Parathyroid adenoma (tissue), 2 donors: ENCODE measurements at regions not wholly inside any gene's neighbourhood (a gene's known extent, or its start where the extent isn't known, plus 50 kb on each side); places are given as distances from the start of the nearest gene placed in this dataset.

Experiments used
- H2AFZ ChIP-seq: fragments of 300-600 bp; sonication (generic); one replicate; pipeline ENCODE4 v1.7.0; 2017; ENCODE audit warnings: antibody characterized with exemption, mild to moderate bottlenecking
- H3K27ac ChIP-seq: fragments of 300-600 bp; sonication (generic); one replicate; pipeline ENCODE4 v1.7.0; 2017
- H3K27me3 ChIP-seq: fragments of 300-600 bp; sonication (generic); one replicate; pipeline ENCODE4 v1.7.0; 2017; ENCODE audit warnings: low read length; ENCODE audit not compliant: control insufficient read depth, insufficient read depth
- H3K36me3 ChIP-seq: fragments of 300-600 bp; sonication (generic); one replicate; pipeline ENCODE4 v1.7.0; 2017; ENCODE audit warnings: low read length; ENCODE audit not compliant: control insufficient read depth, insufficient read depth
- H3K4me1 ChIP-seq: fragments of 300-600 bp; sonication (generic); one replicate; pipeline ENCODE4 v1.7.0; 2017; ENCODE audit warnings: control low read depth
- H3K4me2 ChIP-seq: fragments of 300-600 bp; sonication (generic); one replicate; pipeline ENCODE4 v1.7.0; 2017; ENCODE audit warnings: low read length
- H3K4me3 ChIP-seq: fragments of 300-600 bp; sonication (generic); one replicate; pipeline ENCODE4 v1.7.0; 2017; ENCODE audit warnings: low read depth, low read length
- H3K79me2 ChIP-seq: fragments of 300-600 bp; sonication (generic); one replicate; pipeline ENCODE4 v1.7.0; 2017; ENCODE audit warnings: control low read depth
- H3K9ac ChIP-seq: fragments of 300-600 bp; sonication (generic); one replicate; pipeline ENCODE4 v1.7.0; 2017; ENCODE audit warnings: mild to moderate bottlenecking
- H3K9me3 ChIP-seq: fragments of 300-600 bp; sonication (generic); one replicate; pipeline ENCODE4 v1.7.0; 2017; ENCODE audit warnings: low read length; ENCODE audit not compliant: control insufficient read depth
- TF ChIP-seq, protein P1 (sequence below): fragments of 300-600 bp; sonication (generic); IDR thresholded peaks from one replicate; pipeline ENCODE4 v1.7.0; 2017; ENCODE audit warnings: antibody characterized with exemption, mild to moderate bottlenecking
- donor health status: primary hyperparathyroidism.

DNA sequence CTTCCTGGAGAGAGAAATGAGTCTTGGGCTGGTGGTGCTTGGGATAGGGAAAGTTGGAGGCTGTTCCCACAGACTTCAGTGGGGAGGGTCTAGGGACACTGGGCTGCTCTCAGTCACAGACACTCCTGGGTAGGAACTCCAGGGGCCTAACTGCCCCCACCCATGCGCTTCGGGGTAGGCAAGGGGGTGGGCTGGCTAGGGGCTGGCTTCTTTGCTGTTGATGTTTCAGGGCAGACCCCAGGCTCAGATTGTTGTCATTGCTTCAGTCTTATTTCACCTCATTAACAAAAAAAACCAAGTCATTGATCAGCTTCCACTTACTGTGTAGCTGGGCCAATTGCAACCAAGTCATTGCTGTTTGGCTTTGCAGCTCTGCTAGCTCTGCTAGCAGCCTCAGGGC, 160.1 kb upstream of the CSF3R start:
- Histone ChIP-seq H3K36me3 (no peaks in the 10 kb centered on the region), H3K4me1 (no peaks in the 10 kb centered on the region)

DNA sequence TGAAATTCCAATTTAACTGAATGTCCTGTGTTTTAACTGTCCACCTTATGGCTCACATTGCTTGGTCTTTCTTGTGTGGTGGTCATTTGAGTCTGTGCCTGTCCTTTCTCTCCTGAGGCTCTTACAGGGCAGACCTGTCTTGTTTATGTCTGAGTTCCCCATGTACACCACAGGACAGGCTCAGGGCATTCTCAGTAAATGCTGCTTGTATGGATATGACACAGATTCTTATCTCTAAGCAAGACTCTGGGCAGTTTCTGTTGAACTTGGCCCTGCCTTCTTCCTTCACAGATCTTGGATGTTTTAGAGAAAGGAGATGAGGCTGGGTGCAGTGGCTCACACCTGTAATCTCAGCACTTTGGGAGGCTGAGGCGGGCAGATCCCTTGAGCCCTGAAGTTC, 159.1 kb upstream of the CSF3R start:
- H3K4me2 ChIP-seq, result no peak overlapping the region
- no peak overlapping the region for H2AFZ ChIP-seq
- no peak overlapping the region for H3K9ac ChIP-seq
- no peaks in the 10 kb centered on the region for H3K4me1 ChIP-seq
- no peaks in the 10 kb centered on the region for H3K79me2 ChIP-seq
- no peaks in the 10 kb centered on the region for H3K9me3 ChIP-seq
- TF ChIP-seq, protein P1, sequence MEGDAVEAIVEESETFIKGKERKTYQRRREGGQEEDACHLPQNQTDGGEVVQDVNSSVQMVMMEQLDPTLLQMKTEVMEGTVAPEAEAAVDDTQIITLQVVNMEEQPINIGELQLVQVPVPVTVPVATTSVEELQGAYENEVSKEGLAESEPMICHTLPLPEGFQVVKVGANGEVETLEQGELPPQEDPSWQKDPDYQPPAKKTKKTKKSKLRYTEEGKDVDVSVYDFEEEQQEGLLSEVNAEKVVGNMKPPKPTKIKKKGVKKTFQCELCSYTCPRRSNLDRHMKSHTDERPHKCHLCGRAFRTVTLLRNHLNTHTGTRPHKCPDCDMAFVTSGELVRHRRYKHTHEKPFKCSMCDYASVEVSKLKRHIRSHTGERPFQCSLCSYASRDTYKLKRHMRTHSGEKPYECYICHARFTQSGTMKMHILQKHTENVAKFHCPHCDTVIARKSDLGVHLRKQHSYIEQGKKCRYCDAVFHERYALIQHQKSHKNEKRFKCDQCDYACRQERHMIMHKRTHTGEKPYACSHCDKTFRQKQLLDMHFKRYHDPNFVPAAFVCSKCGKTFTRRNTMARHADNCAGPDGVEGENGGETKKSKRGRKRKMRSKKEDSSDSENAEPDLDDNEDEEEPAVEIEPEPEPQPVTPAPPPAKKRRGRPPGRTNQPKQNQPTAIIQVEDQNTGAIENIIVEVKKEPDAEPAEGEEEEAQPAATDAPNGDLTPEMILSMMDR, result no peak
- H3K27me3 ChIP-seq, result no peaks in the 10 kb centered on the region
- H3K36me3 ChIP-seq, result no peaks in the 10 kb centered on the region
- no peak overlapping the region for H3K27ac ChIP-seq
- H3K4me3 ChIP-seq, result no peak overlapping the region

More for the DNA sequence above, 160.1 kb upstream of the CSF3R start:
- Histone ChIP-seq H3K27me3 (no peaks in the 10 kb centered on the region), H3K4me3 (no peak overlapping the region), H3K4me2 (no peak overlapping the region), H3K27ac (no peak overlapping the region), H3K9me3 (no peaks in the 10 kb centered on the region), H3K9ac (no peak overlapping the region), H2AFZ (no peak overlapping the region), H3K79me2 (no peaks in the 10 kb centered on the region)
- TF ChIP-seq, protein P1, result no peak

DNA sequence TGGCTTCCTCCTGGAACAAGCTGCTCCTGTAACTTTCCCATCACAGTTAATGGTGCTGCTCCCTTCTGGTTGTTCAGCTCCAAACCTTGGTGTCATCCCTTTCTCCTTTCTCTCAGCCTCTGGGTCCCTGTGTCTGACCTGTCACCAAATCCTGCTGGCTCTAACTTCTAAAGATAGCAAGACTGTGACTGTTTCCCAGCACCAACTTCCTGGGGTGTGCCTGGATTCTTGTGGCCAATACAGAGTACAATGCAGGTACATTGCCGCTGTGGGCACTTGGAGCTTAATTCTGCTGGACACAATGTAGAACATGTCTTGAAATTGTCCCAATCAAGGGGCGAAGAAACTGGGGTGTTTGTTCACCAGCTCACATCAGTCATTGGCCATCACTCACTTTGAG, 156.7 kb upstream of the CSF3R start:
- H3K4me3 ChIP-seq, result no peak overlapping the region
- H3K4me2 ChIP-seq, result no peak overlapping the region
- H3K36me3 ChIP-seq, result no peaks in the 10 kb centered on the region
- TF ChIP-seq, protein P1, result no peak
- H3K27me3 ChIP-seq, result no peaks in the 10 kb centered on the region
- no peaks in the 10 kb centered on the region for H3K4me1 ChIP-seq
- H3K9ac ChIP-seq, result no peak overlapping the region
- no peak overlapping the region for H3K27ac ChIP-seq
- no peaks in the 10 kb centered on the region for H3K79me2 ChIP-seq
- no peak overlapping the region for H2AFZ ChIP-seq
- no peaks in the 10 kb centered on the region for H3K9me3 ChIP-seq

DNA sequence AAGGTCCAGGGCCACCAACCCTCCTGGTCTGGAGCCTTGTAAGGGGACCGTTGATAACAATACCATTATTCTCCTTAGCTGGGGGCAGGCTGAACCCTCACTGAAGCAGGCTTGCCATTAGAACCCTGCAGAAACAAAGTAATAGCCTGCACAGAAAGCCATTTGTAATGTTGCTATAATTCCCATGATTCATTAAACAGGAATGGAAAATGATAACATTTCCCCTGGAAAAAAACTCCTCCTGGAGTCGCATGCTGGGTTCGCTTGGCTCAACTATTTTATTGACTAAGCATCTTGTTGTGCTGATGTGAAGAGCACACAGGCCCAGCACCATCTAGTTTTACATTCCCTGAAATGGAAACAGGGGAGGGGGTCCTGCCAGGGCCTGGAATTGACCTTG, 155.6 kb upstream of the CSF3R start:
- Histone ChIP-seq H3K4me1 (no peaks in the 10 kb centered on the region), H3K36me3 (no peaks in the 10 kb centered on the region), H3K4me3 (no peak overlapping the region), H3K9me3 (no peaks in the 10 kb centered on the region), H3K79me2 (no peaks in the 10 kb centered on the region), H3K9ac (no peak overlapping the region), H2AFZ (no peak overlapping the region), H3K4me2 (no peak overlapping the region), H3K27ac (no peak overlapping the region), H3K27me3 (no peaks in the 10 kb centered on the region)
- TF ChIP-seq, protein P1, result no peak

DNA sequence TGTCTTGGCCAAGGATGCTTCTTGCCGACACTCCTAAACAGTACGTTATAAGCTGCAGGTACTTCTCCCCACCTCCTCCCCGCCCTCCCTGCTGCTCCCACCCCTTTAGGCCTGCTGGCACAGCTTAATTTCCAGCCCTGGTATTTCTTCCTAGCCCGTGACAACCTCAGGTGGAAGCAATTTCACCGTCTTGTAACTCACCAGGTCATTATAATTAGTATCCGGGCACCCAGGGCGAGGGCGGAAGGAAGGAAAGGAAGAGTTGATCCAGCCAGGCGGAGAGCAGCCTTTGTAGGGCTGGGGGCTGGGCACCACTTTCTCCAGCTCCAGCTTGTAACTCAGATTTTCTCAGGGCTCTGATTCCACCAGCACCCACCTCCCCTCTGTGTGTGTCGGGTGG, 153.5 kb upstream of the CSF3R start:
- no peaks in the 10 kb centered on the region for H3K79me2 ChIP-seq

More for the DNA sequence above, 153.5 kb upstream of the CSF3R start:
- Histone ChIP-seq H3K27me3 (no peaks in the 10 kb centered on the region), H3K4me3 (no peak overlapping the region), H3K9ac (no peak overlapping the region), H2AFZ (no peak overlapping the region), H3K4me1 (no peaks in the 10 kb centered on the region), H3K4me2 (no peak overlapping the region), H3K9me3 (no peaks in the 10 kb centered on the region), H3K27ac (no peak overlapping the region), H3K36me3 (no peaks in the 10 kb centered on the region)
- TF ChIP-seq, protein P1, result no peak
